Gastrocnemius medialis (tissue), 4 donors: ENCODE measurements at regions not wholly inside any gene's neighbourhood (a gene's known extent, or its start where the extent isn't known, plus 50 kb on each side); places are given as distances from the start of the nearest gene placed in this dataset.

Experiments used
- ATAC-seq, 2 donors: fragments of 150-250 bp; one replicate each; pipeline ENCODE4 v1.9.1; 2016
- DNase-seq, 2 donors: peaks; one replicate each; pipeline ENCODE4 v3.0.0-alpha.2; 2019
- H3K27ac ChIP-seq, 4 donors: fragments of 200-600 bp; sonication (generic); 1 replicate in 1 of 4; 2 replicates in 3 of 4; pipeline ENCODE4 v1.5.1; 2016 to 2018; ENCODE audit warnings: mild to moderate bottlenecking in 2 of 4, moderate library complexity in 1 of 4
- H3K27me3 ChIP-seq, 3 donors: fragments of 200-600 bp; sonication (generic) in 2 of 3; 1 replicate in 1 of 3; 2 replicates in 2 of 3; pipeline versions ENCODE4 v1.5.1 to v1.6.0; 2016 to 2019; ENCODE audit warnings: mild to moderate bottlenecking in 1 of 3, moderate library complexity in 1 of 3
- H3K36me3 ChIP-seq, 2 donors: fragments of 200-600 bp; sonication (generic) in 1 of 2; one replicate each; pipeline ENCODE4 v1.5.1; 2017 to 2018
- H3K4me1 ChIP-seq, 2 donors: fragments of 200-600 bp; sonication (generic) in 1 of 2; one replicate each; pipeline ENCODE4 v1.5.1; 2016 to 2017; ENCODE audit warnings: mild to moderate bottlenecking in 2 of 2
- H3K4me3 ChIP-seq, 4 donors: fragments of 200-600 bp; sonication (generic) in 3 of 4; 1 replicate in 1 of 4; 2 replicates in 3 of 4; pipeline ENCODE4 v1.5.1; 2016 to 2019; ENCODE audit warnings: mild to moderate bottlenecking in 2 of 4
- H3K9me3 ChIP-seq, 3 donors: fragments of 200-600 bp; sonication (generic) in 2 of 3; 1 replicate in 1 of 3; 2 replicates in 2 of 3; pipeline ENCODE4 v1.5.1; 2016 to 2019
- CTCF ChIP-seq, 5 experiments: fragments of 450-650 bp in 3 of 5; fragments of 200-600 bp in 2 of 5; sonication (generic) in 2 of 5; IDR thresholded peaks in 4 of 5; conservative IDR thresholded peaks in 1 of 5; 1 replicate in 4 of 5; 2 replicates in 1 of 5; pipeline ENCODE4 v1.5.1; 2016 to 2019; ENCODE audit warnings: antibody characterized with exemption in 5 of 5, mild to moderate bottlenecking in 3 of 5, moderate library complexity in 3 of 5
- POLR2A ChIP-seq, 2 donors: fragments of 450-650 bp; IDR thresholded peaks; one replicate each; pipeline ENCODE4 v1.6.1; 2017; ENCODE audit warnings: antibody characterized with exemption in 2 of 2, mild to moderate bottlenecking in 2 of 2, moderate library complexity in 2 of 2
- in situ Hi-C, 4 donors: fragments of 200-750 bp; cut with MboI; loops; one replicate each; pipeline versions ENCODE4 v1.15.0 to v1.8.0; 2017; ENCODE audit warnings: low sequenced_read_pairs in 4 of 4
- intact Hi-C: fragments of 100-400 bp; cut with DNase I; formaldehyde crosslinking; loops from one replicate; pipeline ENCODE4 v1.15.1; 2023; ENCODE audit warnings: low total_unique reads

GRCh38 chr11:43994196-43994595 is 51.8 kb downstream of the C11orf96 start:
- DNase-seq: no peak
- intact Hi-C loops: loop anchor here (5.0 kb wide), 1 partner anchor 102 kb away; no protein-coding TSS in a partner anchor
- no peaks in the 10 kb centered on the region for H3K27me3 ChIP-seq

GRCh38 chr11:43996318-43996717 is 51.5 kb upstream of the ACCSL start:
- ATAC-seq: no peak
- no peaks in the 10 kb centered on the region for H3K27me3 ChIP-seq
- H3K27ac ChIP-seq: no peak overlapping the region
- intact Hi-C loops (no loop called here), in situ Hi-C loops (no loop called here)
- DNase-seq: no peak
- no peak overlapping the region for H3K4me3 ChIP-seq
- TF ChIP-seq POLR2A (IDR thresholded peaks at IDR 0.05) (no peak), CTCF (IDR thresholded peaks at IDR 0.05 in 4 of 5, conservative IDR thresholded peaks at IDR 0.05 in 1 of 5) (no peak)
- no peaks in the 10 kb centered on the region for H3K9me3 ChIP-seq
- H3K36me3 ChIP-seq: no peaks in the 10 kb centered on the region
- peaks cover 0 to 11% of the 10 kb centered on the region in 2 donors for H3K4me1 ChIP-seq

More at GRCh38 chr11:43994196-43994595, 51.8 kb downstream of the C11orf96 start:
- in situ Hi-C loops: no loop called here
- no peak for ATAC-seq
- no peaks in the 10 kb centered on the region for H3K9me3 ChIP-seq
- no peak overlapping the region for H3K4me3 ChIP-seq
- H3K4me1 ChIP-seq: peaks cover 8 to 19% of the 10 kb centered on the region in 2 donors
- H3K36me3 ChIP-seq: no peaks in the 10 kb centered on the region
- no peak overlapping the region for H3K27ac ChIP-seq
- TF ChIP-seq CTCF (IDR thresholded peaks at IDR 0.05 in 4 of 5, conservative IDR thresholded peaks at IDR 0.05 in 1 of 5): no peak

GRCh38 chr11:43997022-43997660 is 50.6 kb upstream of the ACCSL start:
- H3K4me3 ChIP-seq: no peak overlapping the region
- DNase-seq: no peak
- H3K9me3 ChIP-seq: no peaks in the 10 kb centered on the region
- H3K4me1 ChIP-seq: peaks cover 0 to 11% of the 10 kb centered on the region in 2 donors
- intact Hi-C loops (no loop called here), in situ Hi-C loops (no loop called here)
- no peak overlapping the region for H3K27ac ChIP-seq
- no peaks in the 10 kb centered on the region for H3K27me3 ChIP-seq
- TF ChIP-seq CTCF (IDR thresholded peaks at IDR 0.05 in 4 of 5, conservative IDR thresholded peaks at IDR 0.05 in 1 of 5): no peak
- TF ChIP-seq POLR2A (IDR thresholded peaks at IDR 0.05): no peak
- H3K36me3 ChIP-seq: no peaks in the 10 kb centered on the region
- ATAC-seq: no peak
